NB4 (cell line): ENCODE measurements at regions not wholly inside any gene's neighbourhood (a gene's known extent, or its start where the extent isn't known, plus 50 kb on each side); places are given as distances from the start of the nearest gene placed in this dataset.
A peak's percentile ranks its signal among the peaks of the same experiment; 100 is the strongest.

Experiments used
- DNase-seq: peaks from one replicate; pipeline ENCODE4 v3.0.0; 2010; ENCODE audit warnings: low read depth
- H3K4me3 ChIP-seq: one replicate; pipeline ENCODE4 v1.5.1; 2011; ENCODE audit warnings: mild to moderate bottlenecking, low read depth, low read length, moderate library complexity
- MAX ChIP-seq: IDR thresholded peaks from 2 replicates; pipeline ENCODE4 v1.6.1; 2011; ENCODE audit warnings: low read depth, low read length
- MYC ChIP-seq: IDR thresholded peaks from 2 replicates; pipeline ENCODE4 v1.6.1; 2011; ENCODE audit warnings: low read depth, low read length
- POLR2A ChIP-seq: IDR thresholded peaks from 2 replicates; pipeline ENCODE4 v1.6.1; 2011; ENCODE audit warnings: mild to moderate bottlenecking; ENCODE audit not compliant: insufficient read length; ENCODE audit errors: extremely low read depth
- TF ChIP-seq, protein P1 (sequence below): IDR thresholded peaks from one replicate; pipeline ENCODE4 v1.5.1; 2012; ENCODE audit warnings: low read depth, low read length

DNA sequence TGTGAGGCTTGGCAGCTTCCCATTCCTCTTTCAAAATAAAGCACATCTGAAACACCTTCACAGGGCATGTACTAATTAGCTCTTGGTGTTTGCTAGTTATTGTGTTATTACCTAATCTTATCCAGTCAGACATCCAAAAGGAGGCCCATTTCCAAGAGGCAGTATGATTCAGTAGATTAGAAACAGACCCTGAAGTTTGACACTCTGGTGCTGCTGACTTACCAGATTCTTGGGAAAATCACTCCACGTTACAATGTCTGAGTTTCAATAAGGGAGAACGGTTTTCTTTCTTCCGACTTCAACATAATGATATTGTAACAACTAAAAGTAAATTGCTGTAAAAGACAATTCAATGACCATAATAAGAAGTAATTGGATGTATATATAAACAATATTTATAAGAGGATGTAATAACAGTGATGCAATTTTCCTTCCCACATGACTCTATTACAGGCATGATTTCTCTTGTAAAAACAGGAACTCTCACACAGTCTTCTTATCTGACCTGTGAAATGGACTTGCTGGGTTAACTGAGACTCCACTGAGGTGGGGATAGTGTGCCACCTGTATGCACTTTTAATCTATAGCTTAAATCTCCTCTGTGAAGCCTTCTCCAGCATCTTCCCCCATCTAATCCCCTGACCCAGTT is 181.3 kb upstream of the ELL2 start:
- TF ChIP-seq POLR2A (no peak), MAX (no peak), MYC (no peak)
- TF ChIP-seq, protein P1, sequence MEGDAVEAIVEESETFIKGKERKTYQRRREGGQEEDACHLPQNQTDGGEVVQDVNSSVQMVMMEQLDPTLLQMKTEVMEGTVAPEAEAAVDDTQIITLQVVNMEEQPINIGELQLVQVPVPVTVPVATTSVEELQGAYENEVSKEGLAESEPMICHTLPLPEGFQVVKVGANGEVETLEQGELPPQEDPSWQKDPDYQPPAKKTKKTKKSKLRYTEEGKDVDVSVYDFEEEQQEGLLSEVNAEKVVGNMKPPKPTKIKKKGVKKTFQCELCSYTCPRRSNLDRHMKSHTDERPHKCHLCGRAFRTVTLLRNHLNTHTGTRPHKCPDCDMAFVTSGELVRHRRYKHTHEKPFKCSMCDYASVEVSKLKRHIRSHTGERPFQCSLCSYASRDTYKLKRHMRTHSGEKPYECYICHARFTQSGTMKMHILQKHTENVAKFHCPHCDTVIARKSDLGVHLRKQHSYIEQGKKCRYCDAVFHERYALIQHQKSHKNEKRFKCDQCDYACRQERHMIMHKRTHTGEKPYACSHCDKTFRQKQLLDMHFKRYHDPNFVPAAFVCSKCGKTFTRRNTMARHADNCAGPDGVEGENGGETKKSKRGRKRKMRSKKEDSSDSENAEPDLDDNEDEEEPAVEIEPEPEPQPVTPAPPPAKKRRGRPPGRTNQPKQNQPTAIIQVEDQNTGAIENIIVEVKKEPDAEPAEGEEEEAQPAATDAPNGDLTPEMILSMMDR, result no peak
- DNase-seq, result peak; percentile 2
- no peak overlapping the region for H3K4me3 ChIP-seq

GRCh38 chr5:96142184-96142781 is 180.6 kb upstream of the ELL2 start:
- DNase-seq, result no peak
- H3K4me3 ChIP-seq, result no peak overlapping the region
- TF ChIP-seq MYC (no peak), MAX (no peak), POLR2A (no peak)
- TF ChIP-seq, protein P1, result no peak

GRCh38 chr5:96141749-96142148 is 180.1 kb upstream of the ELL2 start:
- no peak overlapping the region for H3K4me3 ChIP-seq
- no peak for TF ChIP-seq POLR2A
- no peak for DNase-seq

DNA sequence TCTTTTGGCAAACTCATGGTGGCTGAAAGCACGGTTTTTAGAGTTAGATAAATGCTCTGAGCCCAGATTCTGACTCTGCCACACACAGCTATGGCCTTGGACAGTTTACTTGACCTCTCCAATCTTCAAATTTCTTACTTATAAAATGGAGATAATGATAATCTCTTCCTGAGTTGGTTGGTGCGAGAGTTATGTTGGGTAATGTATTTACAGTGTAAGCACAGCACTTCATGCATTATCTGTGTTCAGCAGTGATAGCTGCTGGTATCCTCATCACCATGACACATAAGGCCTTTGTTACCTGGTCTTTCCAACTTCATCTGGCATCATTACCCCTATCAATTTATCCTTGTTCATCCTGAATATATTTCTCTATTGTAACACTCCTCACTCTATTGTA is 178.8 kb upstream of the ELL2 start:
- H3K4me3 ChIP-seq, result no peak overlapping the region
- no peak for TF ChIP-seq POLR2A
- no peak for TF ChIP-seq MAX
- TF ChIP-seq, protein P1, result no peak
- no peak for DNase-seq

DNA sequence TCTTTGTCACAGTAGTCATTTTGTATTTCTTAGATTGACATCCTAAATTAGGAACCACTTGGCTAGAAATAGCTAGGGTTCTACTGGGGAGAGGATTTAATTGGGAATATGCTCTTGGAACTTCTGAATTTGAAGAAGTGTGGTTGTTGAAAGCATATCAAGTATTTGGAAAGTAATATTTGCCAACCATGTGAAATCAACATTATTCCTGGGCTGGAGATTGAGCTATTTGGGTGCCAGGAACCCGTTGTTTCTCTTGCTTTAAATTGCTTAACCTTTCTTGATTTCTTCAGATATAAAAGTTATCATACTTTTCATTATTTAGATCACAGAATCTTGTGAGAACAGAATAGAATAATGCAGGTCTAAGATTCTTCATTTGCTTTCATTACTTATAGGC is 178.4 kb upstream of the ELL2 start:
- no peak for DNase-seq
- no peak overlapping the region for H3K4me3 ChIP-seq
- TF ChIP-seq POLR2A (no peak), MAX (no peak), MYC (no peak)
- TF ChIP-seq, protein P1, result no peak

DNA sequence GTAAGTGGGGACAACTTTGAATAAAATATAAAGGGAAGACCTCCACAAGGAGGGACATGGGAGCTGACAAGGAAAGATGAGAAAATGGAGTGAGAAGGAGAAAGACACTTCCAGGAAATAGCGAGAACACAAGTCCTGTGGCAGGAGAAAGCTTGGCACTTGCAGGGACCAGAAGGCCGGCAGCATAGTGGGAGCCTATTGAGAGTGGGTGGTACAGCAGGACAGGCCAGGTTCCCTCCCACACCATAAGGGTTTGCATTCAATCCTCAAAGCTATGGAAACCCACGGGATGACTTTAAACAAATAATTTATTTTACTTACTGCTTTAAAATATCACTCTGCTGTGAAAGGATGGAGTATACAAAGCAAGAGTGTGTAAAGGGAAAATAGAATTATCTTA is 173.2 kb upstream of the ELL2 start:
- no peak overlapping the region for H3K4me3 ChIP-seq
- no peak for DNase-seq
- TF ChIP-seq POLR2A, result no peak
- no peak for TF ChIP-seq MAX
- TF ChIP-seq, protein P1, result no peak
